HG02759 (cell line): ENCODE measurements at regions not wholly inside any gene's neighbourhood (a gene's known extent, or its start where the extent isn't known, plus 50 kb on each side); places are given as distances from the start of the nearest gene placed in this dataset.
"Not testable (repeated sequence)": the region's sequence is repeated elsewhere in the genome, so short reads cannot be mapped to it uniquely, and the experiment has no call there.

Experiments used
- ATAC-seq: cut with Tn5 transposase; IDR thresholded peaks from one replicate; pipeline ENCODE4 v1.9.1; 2021; ENCODE audit warnings: mild to moderate bottlenecking, moderate library complexity; ENCODE audit not compliant: unreplicated experiment

- no peak for ATAC-seq
Observed at GRCh38 chr16:87133966-87134627, 183.1 kb downstream of the C16orf95 start.

GRCh38 chr16:87134628-87134995, 182.6 kb downstream of the C16orf95 start:
- ATAC-seq: no peak

- no peak for ATAC-seq
Observed at GRCh38 chr16:87135246-87136030, 181.8 kb downstream of the C16orf95 start.

GRCh38 chr16:87138316-87138715, 178.9 kb downstream of the C16orf95 start:
- no peak for ATAC-seq

- no peak for ATAC-seq
Observed at GRCh38 chr16:87138738-87139267, 178.4 kb downstream of the C16orf95 start.

- no peak for ATAC-seq
Observed at GRCh38 chr16:87140211-87141200, 176.7 kb downstream of the C16orf95 start.

- no peak for ATAC-seq
Observed at GRCh38 chr16:87141402-87141801, 175.8 kb downstream of the C16orf95 start.

- no peak for ATAC-seq
Observed at GRCh38 chr16:87143661-87144121, 173.5 kb downstream of the C16orf95 start.

- ATAC-seq: no peak
Observed at GRCh38 chr16:87144232-87144631, 173.0 kb downstream of the C16orf95 start.

- no peak for ATAC-seq
Observed at GRCh38 chr16:87145181-87146176, 171.7 kb downstream of the C16orf95 start.

- no peak for ATAC-seq
Observed at GRCh38 chr16:87146676-87147075, 170.5 kb downstream of the C16orf95 start.

GRCh38 chr16:87149051-87149450, 168.1 kb downstream of the C16orf95 start:
- ATAC-seq: no peak

GRCh38 chr16:87150262-87150661, 166.9 kb downstream of the C16orf95 start:
- no peak for ATAC-seq

GRCh38 chr16:87150681-87151280, 166.4 kb downstream of the C16orf95 start:
- ATAC-seq: no peak

- ATAC-seq: no peak
Observed at GRCh38 chr16:87152221-87152755, 164.9 kb downstream of the C16orf95 start.

- no peak for ATAC-seq
Observed at GRCh38 chr16:87153326-87153725, 163.9 kb downstream of the C16orf95 start.

- not testable (repeated sequence) for ATAC-seq
Observed at GRCh38 chr16:87155315-87155714, 161.9 kb downstream of the C16orf95 start.

- no peak for ATAC-seq
Observed at GRCh38 chr16:87156195-87156594, 161.0 kb downstream of the C16orf95 start.

- ATAC-seq: no peak
Observed at GRCh38 chr16:87160234-87160636, 157.0 kb downstream of the C16orf95 start.
